H1 (cell line): ENCODE measurements at regions not wholly inside any gene's neighbourhood (a gene's known extent, or its start where the extent isn't known, plus 50 kb on each side); places are given as distances from the start of the nearest gene placed in this dataset.

Experiments used
- CTCF ChIA-PET: fragments of 300-600 bp; sonication (Branson Sonifier 250); formaldehyde crosslinking; loops from one replicate; lab custom pipeline; 2021; ENCODE audit not compliant: partially characterized antibody; lab: Charles Lee
- POLR2A ChIA-PET: fragments of 300-600 bp; sonication (Branson Sonifier 250); formaldehyde crosslinking; loops from one replicate; lab custom pipeline; 2021; ENCODE audit warnings: inconsistent platforms; ENCODE audit not compliant: partially characterized antibody; lab: Charles Lee
- DNase-seq, 2 experiments: peaks; one replicate each; pipeline versions ENCODE4 v3.0.0 to v3.0.0-alpha.2; 2010 to 2022; ENCODE audit warnings: low spot score in 2 of 2, low read depth in 1 of 2, mixed read lengths in 1 of 2
- FAIRE-seq: peaks from 2 replicates; lab custom pipeline; 2011; peaks lifted over from hg19 to GRCh38; lab: Jason Lieb, UNC
- H2AFZ ChIP-seq: 2 replicates; pipeline ENCODE4 v1.8.1; 2012; ENCODE audit warnings: low read length, inconsistent platforms
- H2AK5ac ChIP-seq: 2 replicates; pipeline ENCODE4 v1.6.1; 2013; ENCODE audit warnings: low read depth, low read length
- H2BK120ac ChIP-seq: replicated peaks from 2 replicates; pipeline ENCODE3; 2013; ENCODE audit warnings: low read depth, low read length, inconsistent platforms
- H2BK12ac ChIP-seq: 2 replicates; pipeline ENCODE4 v1.6.1; 2013; ENCODE audit warnings: low read depth, low read length
- H2BK15ac ChIP-seq: 2 replicates; pipeline ENCODE4 v1.6.1; 2013; ENCODE audit warnings: low read length
- H2BK20ac ChIP-seq: 2 replicates; pipeline ENCODE4 v1.6.1; 2013; ENCODE audit warnings: low read length
- H2BK5ac ChIP-seq: 2 replicates; pipeline ENCODE4 v1.6.1; 2013; ENCODE audit warnings: low read depth, low read length
- H3K14ac ChIP-seq: 2 replicates; pipeline ENCODE4 v1.6.1; 2013; ENCODE audit warnings: inconsistent platforms; ENCODE audit not compliant: insufficient read length
- H3K18ac ChIP-seq: 2 replicates; pipeline ENCODE4 v1.6.1; 2013; ENCODE audit warnings: low read length; ENCODE audit errors: extremely low read depth
- H3K23ac ChIP-seq: 2 replicates; pipeline ENCODE4 v1.6.1; 2013; ENCODE audit warnings: inconsistent platforms; ENCODE audit not compliant: insufficient read length
- H3K23me2 ChIP-seq: 2 replicates; pipeline ENCODE4 v1.6.1; 2013; ENCODE audit warnings: low read depth, low read length
- H3K27ac ChIP-seq: 2 replicates; pipeline ENCODE4 v1.6.1; 2011; ENCODE audit warnings: low read depth, low read length, inconsistent platforms
- H3K27me3 ChIP-seq, 4 experiments: replicated peaks in 1 of 4; 1 replicate in 1 of 4; 2 replicates in 3 of 4; pipeline versions ENCODE4 v1.6.1 to v1.8.1; 2011 to 2013; ENCODE audit warnings: low read length in 3 of 4, mild to moderate bottlenecking in 3 of 4, inconsistent platforms in 2 of 4, mixed read lengths in 2 of 4, moderate library complexity in 1 of 4; ENCODE audit not compliant: control insufficient read depth in 3 of 4, insufficient read depth in 3 of 4; ENCODE audit errors: extremely low read depth in 1 of 4
- H3K36me3 ChIP-seq, 4 experiments: 2 replicates each; pipeline versions ENCODE4 v1.6.1 to v1.8.1; 2011 to 2013; ENCODE audit warnings: mild to moderate bottlenecking in 4 of 4, low read length in 3 of 4, moderate library complexity in 2 of 4, control low read depth in 1 of 4, inconsistent platforms in 1 of 4; ENCODE audit not compliant: insufficient read depth in 4 of 4, control insufficient read depth in 2 of 4
- H3K4ac ChIP-seq: replicated peaks from 2 replicates; pipeline ENCODE3; 2013; ENCODE audit warnings: low read length, low read depth, mixed read lengths, inconsistent platforms; ENCODE audit not compliant: insufficient read length
- H3K4me1 ChIP-seq, 4 experiments: replicated peaks in 1 of 4; 1 replicate in 1 of 4; 2 replicates in 3 of 4; pipeline versions ENCODE4 v1.6.1 to v1.8.1; 2011 to 2013; ENCODE audit warnings: low read length in 3 of 4, inconsistent platforms in 2 of 4, mixed read lengths in 1 of 4; ENCODE audit not compliant: insufficient read depth in 4 of 4, control insufficient read depth in 3 of 4
- H3K4me2 ChIP-seq, 2 experiments: 2 replicates each; pipeline versions ENCODE4 v1.6.1 to v1.8.1; 2011 to 2013; ENCODE audit warnings: low read depth in 2 of 2, low read length in 2 of 2, control low read depth in 1 of 2, inconsistent platforms in 1 of 2, mild to moderate bottlenecking in 1 of 2; ENCODE audit not compliant: insufficient read depth in 1 of 2
- H3K4me3 ChIP-seq, 4 experiments: fragments of 200-600, 300-600 bp in 1 of 4; sonication (generic), shearing (Covaris generic), sonication (Bioruptor Twin) in 1 of 4; 2 replicates each; pipeline versions ENCODE4 v1.5.1 to v1.8.1; 2011 to 2016; ENCODE audit warnings: low read length in 4 of 4, low read depth in 3 of 4, control low read depth in 2 of 4, inconsistent platforms in 2 of 4, mild to moderate bottlenecking in 2 of 4, mixed read lengths in 1 of 4, moderate library complexity in 1 of 4; ENCODE audit not compliant: insufficient read depth in 2 of 4; ENCODE audit errors: extremely low read depth in 1 of 4
- H3K56ac ChIP-seq: replicated peaks from 2 replicates; pipeline ENCODE3; 2013; ENCODE audit warnings: low read depth, mild to moderate bottlenecking, mixed read lengths, low read length, inconsistent platforms; ENCODE audit not compliant: insufficient read length
- H3K79me1 ChIP-seq: 2 replicates; pipeline ENCODE4 v1.6.1; 2013; ENCODE audit warnings: low read depth, low read length, control low read depth
- H3K79me2 ChIP-seq, 2 experiments: 2 replicates each; pipeline versions ENCODE4 v1.6.1 to v1.8.1; 2012 to 2013; ENCODE audit warnings: low read length in 2 of 2, mild to moderate bottlenecking in 2 of 2, inconsistent platforms in 1 of 2; ENCODE audit not compliant: insufficient read depth in 2 of 2, control insufficient read depth in 1 of 2
- H3K9ac ChIP-seq, 4 experiments: replicated peaks in 1 of 4; 1 replicate in 1 of 4; 2 replicates in 3 of 4; pipeline versions ENCODE4 v1.6.1 to v1.8.1; 2011 to 2013; ENCODE audit warnings: low read depth in 3 of 4, low read length in 3 of 4, control low read depth in 2 of 4, mild to moderate bottlenecking in 2 of 4, moderate library complexity in 2 of 4, inconsistent platforms in 1 of 4; ENCODE audit errors: extremely low read depth in 1 of 4
- H3K9me3 ChIP-seq, 2 experiments: 2 replicates each; pipeline versions ENCODE4 v1.6.1 to v1.8.1; 2012 to 2013; ENCODE audit warnings: mild to moderate bottlenecking in 2 of 2, moderate library complexity in 2 of 2, control low read depth in 1 of 2, inconsistent platforms in 1 of 2, low read depth in 1 of 2, low read length in 1 of 2, mixed read lengths in 1 of 2; ENCODE audit not compliant: insufficient read depth in 2 of 2
- H4K20me1 ChIP-seq, 2 experiments: replicated peaks in 1 of 2; 2 replicates each; pipeline versions ENCODE3 to v1.8.1; 2011 to 2013; ENCODE audit warnings: inconsistent platforms in 2 of 2, low read length in 2 of 2, mild to moderate bottlenecking in 1 of 2; ENCODE audit not compliant: insufficient read depth in 2 of 2, control insufficient read depth in 1 of 2
- H4K5ac ChIP-seq: 2 replicates; pipeline ENCODE4 v1.6.1; 2013; ENCODE audit warnings: low read length, low read depth, mixed read lengths, inconsistent platforms; ENCODE audit not compliant: insufficient read length
- H4K8ac ChIP-seq: 2 replicates; pipeline ENCODE4 v1.8.0; 2013; ENCODE audit warnings: mild to moderate bottlenecking, moderate library complexity, low read length, inconsistent platforms; ENCODE audit not compliant: insufficient read depth; ENCODE audit errors: extremely low read depth
- H4K91ac ChIP-seq: replicated peaks from 2 replicates; pipeline ENCODE3; 2013; ENCODE audit warnings: low read length, mixed read lengths, inconsistent platforms; ENCODE audit not compliant: insufficient read length
- KDM1A ChIP-seq: fragments of 200-600, 300-600 bp; sonication (generic); IDR thresholded peaks from 2 replicates; pipeline ENCODE4 v1.7.1; 2016; ENCODE audit warnings: mild to moderate bottlenecking, low read length, borderline replicate concordance
- MAFK ChIP-seq: IDR thresholded peaks from 2 replicates; pipeline ENCODE4 v1.6.1; 2012; ENCODE audit warnings: low read depth, mild to moderate bottlenecking, improper control_type of control experiment, low read length
- PHF8 ChIP-seq: fragments of 200-600 bp; sonication (generic); conservative IDR thresholded peaks from 2 replicates; pipeline ENCODE4 v1.7.1; 2012; ENCODE audit warnings: low read depth, mild to moderate bottlenecking, inconsistent platforms, low read length, moderate library complexity
- POLR2AphosphoS5 ChIP-seq: IDR thresholded peaks from 2 replicates; pipeline ENCODE4 v1.6.1; 2011; ENCODE audit warnings: low read depth, low read length
- SIN3A ChIP-seq, 2 experiments: IDR thresholded peaks in 1 of 2; conservative IDR thresholded peaks in 1 of 2; 2 replicates each; pipeline ENCODE4 v1.6.1; 2011 to 2012; ENCODE audit warnings: low read length in 2 of 2, improper control_type of control experiment in 1 of 2, low read depth in 1 of 2, mild to moderate bottlenecking in 1 of 2
- SIX5 ChIP-seq: IDR thresholded peaks from 2 replicates; pipeline ENCODE4 v1.6.1; 2011; ENCODE audit warnings: mild to moderate bottlenecking, low read depth, low read length
- SP4 ChIP-seq: IDR thresholded peaks from 2 replicates; pipeline ENCODE4 v1.6.1; 2012; ENCODE audit warnings: low read length, inconsistent platforms
- USF2 ChIP-seq: IDR thresholded peaks from 2 replicates; pipeline ENCODE4 v1.6.1; 2011; ENCODE audit warnings: low read length, improper control_type of control experiment
- WGBS, 2 experiments: shearing (Covaris generic) in 1 of 2; methylation state at CpG; one replicate each; pipeline versions ENCODE4 v1.1.6 to v1.1.7; 2013 to 2015; ENCODE audit warnings: low lambda C conversion rate in 2 of 2, mixed read lengths in 2 of 2, inconsistent platforms in 1 of 2, low coverage in 1 of 2, missing lambda C conversion rate in 1 of 2; ENCODE audit not compliant: insufficient replicate concordance in 2 of 2, insufficient coverage in 1 of 2, insufficient read length in 1 of 2; ENCODE audit errors: extremely low coverage in 1 of 2, missing lambda C conversion rate in 1 of 2; 5-methylcytosine and 5-hydroxymethylcytosine counted together

GRCh38 chr7:25636871-25637283, 408.6 kb upstream of the NPVF start:
- no peaks in the 10 kb centered on the region for H3K4me1 ChIP-seq
- H4K5ac ChIP-seq, result no peak overlapping the region
- FAIRE-seq (no peak), DNase-seq (no peak)
- no peak overlapping the region for H3K4me3 ChIP-seq
- CTCF ChIA-PET, result interaction anchor here (1.0 to 1.4 kb wide), 2 partner anchors 13 to 38 kb away, joined by 3 read pairs; no protein-coding TSS in a partner anchor
- H3K9ac ChIP-seq, result no peak overlapping the region
- H2BK20ac ChIP-seq, result no peak overlapping the region
- no peak overlapping the region for H2BK15ac ChIP-seq
- H3K27ac ChIP-seq, result no peak overlapping the region
- POLR2A ChIA-PET, result no interaction called here
- H4K20me1 ChIP-seq, result no peaks in the 10 kb centered on the region
- H2AFZ ChIP-seq, result no peak overlapping the region
- H3K4me2 ChIP-seq, result no peak overlapping the region
- no peak overlapping the region for H2AK5ac ChIP-seq
- 77% methylated on average over 4 of the region's 4 CpGs; no CpG with 5 or more reads in 1 of the 2 experiments for WGBS, 2 experiments
- H4K8ac ChIP-seq, result no peak overlapping the region
- no peak overlapping the region for H3K18ac ChIP-seq
- H2BK12ac ChIP-seq, result no peak overlapping the region
- no peaks in the 10 kb centered on the region for H3K9me3 ChIP-seq
- H3K56ac ChIP-seq, result no peak overlapping the region
- no peak overlapping the region for H3K4ac ChIP-seq
- H3K36me3 ChIP-seq, result no peaks in the 10 kb centered on the region
- no peak overlapping the region for H3K14ac ChIP-seq
- no peaks in the 10 kb centered on the region for H3K23me2 ChIP-seq
- H2BK5ac ChIP-seq, result no peak overlapping the region
- H3K79me2 ChIP-seq, result no peaks in the 10 kb centered on the region
- no peaks in the 10 kb centered on the region for H3K27me3 ChIP-seq
- no peak overlapping the region for H3K23ac ChIP-seq
- no peak overlapping the region for H2BK120ac ChIP-seq
- H4K91ac ChIP-seq, result no peak overlapping the region
- H3K79me1 ChIP-seq, result no peaks in the 10 kb centered on the region
- TF ChIP-seq MAFK, result no peak
- no peak for TF ChIP-seq PHF8
- no peak for TF ChIP-seq SP4
- no peak for TF ChIP-seq KDM1A
- TF ChIP-seq USF2, result no peak
- no peak for TF ChIP-seq POLR2AphosphoS5
- TF ChIP-seq SIN3A (conservative IDR thresholded peaks at IDR 0.05 in 1 of 2, IDR thresholded peaks at IDR 0.05 in 1 of 2; ENCODE audit: low read depth in 1 of 2, low read length in 2 of 2), result no peak
- TF ChIP-seq SIX5, result no peak
